ENCODE measurements at regions not wholly inside any gene's neighbourhood (a gene's known extent, or its start where the extent isn't known, plus 50 kb on each side); places are given as distances from the start of the nearest gene placed in this dataset.

GRCh38 chr9:107847978-107848964, 358.7 kb upstream of the KLF4 start:
- TF ChIP-seq CTCF (IDR thresholded peaks at IDR 0.05), result no peak
- intact Hi-C loops (cut with DNase I; ENCODE audit: low total_unique reads), result no loop called here
- Histone ChIP-seq H3K36me3 (no peaks in the 10 kb centered on the region), H3K4me3 (no peak overlapping the region), H3K27me3 (no peaks in the 10 kb centered on the region), H3K27ac (peak overlapping the region; percentile 23 to 30), H3K4me1 (peaks cover 0 to 20% (median 6%) of the 10 kb centered on the region in 4 donors), H3K9me3 (no peaks in the 10 kb centered on the region)
- no peak for DNase-seq

GRCh38 chr9:107842530-107842929, 353.0 kb upstream of the KLF4 start:
- no peaks in the 10 kb centered on the region for H3K27me3 ChIP-seq
- no peak overlapping the region for H3K4me3 ChIP-seq
- H3K4me1 ChIP-seq, result peaks cover 0 to 2% (median under 1%) of the 10 kb centered on the region in 4 donors
- TF ChIP-seq CTCF (IDR thresholded peaks at IDR 0.05), result no peak
- H3K36me3 ChIP-seq, result no peaks in the 10 kb centered on the region
- H3K27ac ChIP-seq, result no peak overlapping the region
- DNase-seq, result no peak
- no peaks in the 10 kb centered on the region for H3K9me3 ChIP-seq
- intact Hi-C loops (cut with DNase I; ENCODE audit: low total_unique reads), result no loop called here

- H3K27ac ChIP-seq, result no peak overlapping the region
- intact Hi-C loops (cut with DNase I; ENCODE audit: low total_unique reads), result no loop called here
- no peak for TF ChIP-seq CTCF (IDR thresholded peaks at IDR 0.05)
- H3K4me3 ChIP-seq, result no peak overlapping the region
- no peak for DNase-seq
- H3K9me3 ChIP-seq, result no peaks in the 10 kb centered on the region
- no peaks in the 10 kb centered on the region for H3K4me1 ChIP-seq
- H3K36me3 ChIP-seq, result no peaks in the 10 kb centered on the region
- H3K27me3 ChIP-seq, result no peaks in the 10 kb centered on the region
These were observed 351.5 kb upstream of the KLF4 start for GRCh38 chr9:107841076-107841475.

- H3K4me1 ChIP-seq, result no peaks in the 10 kb centered on the region
- H3K9me3 ChIP-seq, result no peaks in the 10 kb centered on the region
- DNase-seq, result no peak
- no peak overlapping the region for H3K27ac ChIP-seq
- TF ChIP-seq CTCF (IDR thresholded peaks at IDR 0.05), result no peak
- H3K4me3 ChIP-seq, result no peak overlapping the region
- no peaks in the 10 kb centered on the region for H3K36me3 ChIP-seq
- no peaks in the 10 kb centered on the region for H3K27me3 ChIP-seq
- intact Hi-C loops (cut with DNase I; ENCODE audit: low total_unique reads), result no loop called here
These were observed 349.8 kb upstream of the KLF4 start for GRCh38 chr9:107839371-107839770.

- Histone ChIP-seq H3K27me3 (no peaks in the 10 kb centered on the region), H3K27ac (no peak overlapping the region), H3K36me3 (no peaks in the 10 kb centered on the region), H3K9me3 (no peaks in the 10 kb centered on the region), H3K4me1 (no peaks in the 10 kb centered on the region), H3K4me3 (no peak overlapping the region)
- intact Hi-C loops (cut with DNase I; ENCODE audit: low total_unique reads), result no loop called here
- TF ChIP-seq CTCF (IDR thresholded peaks at IDR 0.05), result no peak
- DNase-seq, result no peak
These were observed 349.2 kb upstream of the KLF4 start for GRCh38 chr9:107838766-107839165.
